Progenitor cell of endocrine pancreas (in vitro differentiated cells): ENCODE measurements at regions not wholly inside any gene's neighbourhood (a gene's known extent, or its start where the extent isn't known, plus 50 kb on each side); places are given as distances from the start of the nearest gene placed in this dataset.
A peak's percentile ranks its signal among the peaks of the same experiment; 100 is the strongest.

Experiments
- DNase-seq: peaks from one replicate; pipeline ENCODE4 v3.0.0; 2021; ENCODE audit warnings: low spot score; ENCODE audit not compliant: unreplicated experiment
- H3K27ac Mint-ChIP-seq: 2 replicates; pipeline ENCODE4 v1.8.0; 2021; ENCODE audit warnings: mild to moderate bottlenecking, moderate library complexity, mixed read lengths
- H3K27me3 Mint-ChIP-seq: 2 replicates; pipeline ENCODE4 v1.8.0; 2021; ENCODE audit warnings: mixed read lengths
- H3K36me3 Mint-ChIP-seq: 2 replicates; pipeline ENCODE4 v1.8.0; 2022; ENCODE audit warnings: mixed read lengths; ENCODE audit not compliant: insufficient read depth
- H3K4me1 Mint-ChIP-seq: 2 replicates; pipeline ENCODE4 v1.8.0; 2021; ENCODE audit warnings: low read depth, mixed read lengths
- H3K4me3 Mint-ChIP-seq: 2 replicates; pipeline ENCODE4 v1.8.0; 2021; ENCODE audit warnings: low read depth, mild to moderate bottlenecking, moderate library complexity, mixed read lengths
- H3K9me3 Mint-ChIP-seq: 2 replicates; pipeline ENCODE4 v1.8.0; 2021; ENCODE audit warnings: low read depth, mixed read lengths
- CTCF ChIP-seq: fragments of 200-600 bp; sonication (generic); IDR thresholded peaks from one replicate; pipeline ENCODE4 v1.5.0; 2021; ENCODE audit warnings: antibody characterized with exemption, mild to moderate bottlenecking; ENCODE audit not compliant: unreplicated experiment

- no peak for DNase-seq
- TF ChIP-seq CTCF, result no peak
- H3K4me3 Mint-ChIP-seq, result no peak overlapping the region
- H3K27ac Mint-ChIP-seq, result no peak overlapping the region
- no peaks in the 10 kb centered on the region for H3K9me3 Mint-ChIP-seq
- peaks cover 5% of the 10 kb centered on the region for H3K4me1 Mint-ChIP-seq
- H3K27me3 Mint-ChIP-seq, result no peaks in the 10 kb centered on the region
- no peaks in the 10 kb centered on the region for H3K36me3 Mint-ChIP-seq
Observed at GRCh38 chr13:105428811-105429210, 1106.7 kb downstream of the EFNB2 start.

DNA sequence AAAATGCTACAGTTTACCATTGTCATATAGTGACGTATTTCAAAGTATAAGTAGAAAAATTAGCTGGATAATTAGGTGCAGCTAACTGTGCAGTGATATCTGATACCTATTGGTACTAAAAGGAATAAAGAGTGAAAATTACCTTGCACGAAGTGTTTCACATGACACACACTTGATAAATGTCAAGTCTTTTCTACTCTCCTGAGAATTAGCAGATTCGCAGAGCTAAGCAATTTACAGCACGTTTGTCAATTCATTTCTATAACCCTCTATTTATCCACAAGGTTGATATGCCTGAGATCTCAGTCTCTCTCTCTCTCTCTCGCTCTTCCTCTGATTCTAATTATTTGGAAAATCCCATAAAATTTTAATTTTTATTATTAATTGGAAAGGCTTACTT lies 1109.0 kb downstream of the EFNB2 start:
- Mint-ChIP-seq H3K36me3 (no peaks in the 10 kb centered on the region), H3K27ac (no peak overlapping the region), H3K9me3 (no peaks in the 10 kb centered on the region), H3K4me3 (no peak overlapping the region), H3K27me3 (no peaks in the 10 kb centered on the region), H3K4me1 (peaks cover 5% of the 10 kb centered on the region)
- no peak for TF ChIP-seq CTCF
- DNase-seq, result no peak

DNA sequence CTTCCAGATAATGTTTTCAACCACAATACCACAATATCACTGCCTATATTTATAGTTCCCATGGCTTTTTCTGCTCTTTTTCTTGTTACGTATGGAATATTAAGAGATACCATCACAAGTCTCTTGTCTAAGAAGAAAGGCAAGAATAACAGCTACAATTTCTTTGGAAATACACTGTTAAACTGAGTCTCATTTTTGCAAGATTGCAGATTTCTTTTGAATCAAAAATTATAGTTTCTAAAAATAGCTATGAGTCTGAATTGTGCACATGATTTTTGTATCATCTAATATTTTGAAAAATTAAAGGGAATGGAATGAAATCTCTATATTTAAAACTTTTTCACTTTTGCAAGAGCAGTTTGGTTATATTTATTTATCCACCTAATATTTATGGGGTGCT lies 1120.8 kb downstream of the EFNB2 start:
- no peaks in the 10 kb centered on the region for H3K4me1 Mint-ChIP-seq
- H3K36me3 Mint-ChIP-seq, result no peaks in the 10 kb centered on the region
- no peaks in the 10 kb centered on the region for H3K9me3 Mint-ChIP-seq
- H3K27me3 Mint-ChIP-seq, result no peaks in the 10 kb centered on the region
- H3K27ac Mint-ChIP-seq, result no peak overlapping the region
- no peak overlapping the region for H3K4me3 Mint-ChIP-seq
- DNase-seq, result no peak
- TF ChIP-seq CTCF, result no peak

GRCh38 chr13:105412171-105412570 lies 1123.3 kb downstream of the EFNB2 start:
- Mint-ChIP-seq H3K4me1 (no peaks in the 10 kb centered on the region), H3K9me3 (no peaks in the 10 kb centered on the region), H3K27ac (no peak overlapping the region), H3K27me3 (no peaks in the 10 kb centered on the region), H3K4me3 (no peak overlapping the region), H3K36me3 (no peaks in the 10 kb centered on the region)
- DNase-seq, result no peak
- no peak for TF ChIP-seq CTCF

DNA sequence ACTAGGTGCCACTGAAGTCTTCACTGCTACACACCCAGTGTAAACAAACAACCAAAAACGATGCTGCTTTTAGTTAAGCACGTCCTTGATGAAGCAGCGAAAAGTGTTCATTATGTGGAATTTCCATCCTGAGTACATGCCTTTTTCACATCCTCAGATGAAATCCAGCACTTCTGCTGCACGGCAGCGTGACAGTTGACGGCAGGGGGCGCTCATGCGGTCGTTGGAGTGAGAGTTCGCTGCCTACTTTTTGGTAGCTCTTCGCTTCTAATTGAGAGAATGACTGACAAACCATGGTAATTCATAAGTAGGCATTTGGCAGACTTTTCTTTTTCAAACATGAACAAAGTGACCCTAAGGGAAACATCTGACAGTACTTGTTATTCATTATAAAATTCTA lies 1124.9 kb downstream of the EFNB2 start:
- peak; percentile 58 for TF ChIP-seq CTCF
- Mint-ChIP-seq H3K27me3 (no peaks in the 10 kb centered on the region), H3K4me3 (no peak overlapping the region), H3K9me3 (no peaks in the 10 kb centered on the region), H3K36me3 (no peaks in the 10 kb centered on the region), H3K4me1 (no peaks in the 10 kb centered on the region), H3K27ac (no peak overlapping the region)
- DNase-seq, result peak; percentile 11
